GM12878 (cell line): ENCODE measurements at regions not wholly inside any gene's neighbourhood (a gene's known extent, or its start where the extent isn't known, plus 50 kb on each side); places are given as distances from the start of the nearest gene placed in this dataset.

Experiments used
- ATAC-seq: fragments of 200-7000 bp; cut with Tn5 transposase; 3 replicates; pipeline ENCODE4 v1.9.1; 2020; ENCODE audit warnings: mild to moderate bottlenecking, moderate library complexity
- BruUV-seq: library from RNA; stranded (reverse); fragments of 400-500 nt; replicated peaks from 2 replicates; lab custom pipeline; 2021; lab: Mats Ljungman, UMichigan
- CTCF ChIA-PET: fragments of 300-600 bp; sonication (Branson Sonifier 250); formaldehyde crosslinking; extraction: SDS; loops from one replicate; lab custom pipeline; 2021; ENCODE audit warnings: inconsistent platforms; lab: Yijun Ruan, JAX
- POLR2A ChIA-PET: fragments of 350-600 bp; formaldehyde crosslinking; extraction: SDS; loops from one replicate; lab custom pipeline; 2021; ENCODE audit warnings: inconsistent platforms; lab: Charles Lee
- RAD21 ChIA-PET: fragments of 300-600 bp; sonication (Branson Sonifier 250); formaldehyde crosslinking; loops from one replicate; lab custom pipeline; 2023; ENCODE audit warnings: antibody characterized with exemption; ENCODE audit not compliant: unreplicated experiment; lab: Charles Lee
- SMC1A ChIA-PET: fragments of 300-600 bp; sonication (Branson Sonifier 250); formaldehyde crosslinking; loops from one replicate; lab custom pipeline; 2023; ENCODE audit not compliant: unreplicated experiment, uncharacterized antibody; lab: Charles Lee
- DNase-seq: peaks from one replicate; pipeline ENCODE4 v3.0.0-alpha.2; 2011; ENCODE audit warnings: low read depth, low spot score
- FAIRE-seq: peaks from 3 replicates; lab custom pipeline; 2011; peaks lifted over from hg19 to GRCh38; lab: Jason Lieb, UNC
- H2AFZ ChIP-seq: 2 replicates; pipeline ENCODE4 v1.6.0; 2011; ENCODE audit warnings: low read depth, low read length, control low read depth; ENCODE audit not compliant: control insufficient read depth
- H3K27ac ChIP-seq: 2 replicates; pipeline ENCODE4 v1.5.1; 2011; ENCODE audit warnings: control low read depth; ENCODE audit not compliant: control insufficient read depth, insufficient read depth
- H3K27me3 ChIP-seq, 2 experiments: replicated peaks in 1 of 2; 2 replicates each; pipeline versions ENCODE4 v1.6.0 to v1.6.1; 2011; ENCODE audit warnings: low read length in 1 of 2; ENCODE audit not compliant: control insufficient read depth in 2 of 2, insufficient read depth in 2 of 2
- H3K36me3 ChIP-seq, 2 experiments: 2 replicates each; pipeline ENCODE4 v1.5.1; 2011; ENCODE audit warnings: low read length in 1 of 2; ENCODE audit not compliant: control insufficient read depth in 2 of 2, insufficient read depth in 2 of 2
- H3K4me1 ChIP-seq: 2 replicates; pipeline ENCODE4 v1.6.1; 2011; ENCODE audit warnings: mild to moderate bottlenecking, low read length, moderate library complexity, mixed read lengths; ENCODE audit not compliant: control insufficient read depth, insufficient read depth
- H3K4me2 ChIP-seq: 2 replicates; pipeline ENCODE4 v1.6.0; 2011; ENCODE audit warnings: control low read depth; ENCODE audit not compliant: control insufficient read depth, insufficient read depth
- H3K4me3 ChIP-seq: fragments of 200-600 bp; sonication (generic); 2 replicates; pipeline ENCODE4 v1.5.1; 2016
- H3K79me2 ChIP-seq: 2 replicates; pipeline ENCODE4 v1.6.0; 2011; ENCODE audit warnings: low read length; ENCODE audit not compliant: control insufficient read depth, insufficient read depth
- H3K9ac ChIP-seq: 2 replicates; pipeline ENCODE4 v1.8.0; 2011; ENCODE audit warnings: low read length, control low read depth, mixed read lengths; ENCODE audit not compliant: control insufficient read depth, insufficient read depth
- H3K9me3 ChIP-seq: replicated peaks from 3 replicates; pipeline ENCODE4 v1.5.1; 2011; ENCODE audit warnings: mild to moderate bottlenecking, low read length; ENCODE audit not compliant: control insufficient read depth, insufficient read depth
- H4K20me1 ChIP-seq: 2 replicates; pipeline ENCODE4 v1.6.0; 2011; ENCODE audit not compliant: control insufficient read depth, insufficient read depth
- BMI1 ChIP-seq: fragments of 450-650 bp; IDR thresholded peaks from 2 replicates; pipeline ENCODE4 v1.6.1; 2016; ENCODE audit warnings: mild to moderate bottlenecking, moderate library complexity, borderline replicate concordance
- HDGF ChIP-seq: fragments of 450-650 bp; IDR thresholded peaks from 2 replicates; pipeline ENCODE4 v1.6.1; 2016; ENCODE audit warnings: antibody characterized with exemption
- IRF4 ChIP-seq: IDR thresholded peaks from 2 replicates; pipeline ENCODE4 v1.6.1; 2011; ENCODE audit warnings: low read depth, low read length
- MYC ChIP-seq: IDR thresholded peaks from 2 replicates; pipeline ENCODE4 v1.6.1; 2011; ENCODE audit warnings: mild to moderate bottlenecking, low read length, moderate library complexity, inconsistent platforms; ENCODE audit not compliant: insufficient read depth, insufficient replicate concordance, insufficient read length, severe bottlenecking
- NFXL1 ChIP-seq: fragments of 450-650 bp; IDR thresholded peaks from 2 replicates; pipeline ENCODE4 v1.6.1; 2017; ENCODE audit warnings: antibody characterized with exemption, mild to moderate bottlenecking, borderline replicate concordance
- PAX8 ChIP-seq: fragments of 450-650 bp; IDR thresholded peaks from 2 replicates; pipeline ENCODE4 v1.6.1; 2017; ENCODE audit warnings: mild to moderate bottlenecking, moderate library complexity
- POLR2A ChIP-seq: IDR thresholded peaks from 2 replicates; pipeline ENCODE4 v1.6.1; 2011; ENCODE audit warnings: low read depth, mild to moderate bottlenecking, low read length
- TBL1XR1 ChIP-seq: IDR thresholded peaks from 2 replicates; pipeline ENCODE4 v1.6.1; 2012; ENCODE audit warnings: low read depth, low read length, improper control_type of control experiment
- WGBS: methylation state at CpG from one replicate; pipeline ENCODE4 v1.1.6; 2016; ENCODE audit warnings: low lambda C conversion rate; ENCODE audit not compliant: insufficient replicate concordance, insufficient coverage; ENCODE audit errors: missing lambda C conversion rate; 5-methylcytosine and 5-hydroxymethylcytosine counted together
- in situ Hi-C: fragments of 300-500 bp; cut with MboI; formaldehyde crosslinking; loops from 9 replicates; pipeline ENCODE4 v1.14.3; 2018; ENCODE audit warnings: mixed read lengths
- intact Hi-C: fragments of 100-400 bp; cut with micrococcal nuclease; formaldehyde crosslinking; loops from one replicate; pipeline ENCODE4 v1.14.2; 2022; ENCODE audit not compliant: unreplicated experiment
- TF ChIP-seq, protein P1 (sequence below): fragments of 450-650 bp; IDR thresholded peaks from 2 replicates; pipeline ENCODE4 v1.6.1; 2017; ENCODE audit warnings: mild to moderate bottlenecking, moderate library complexity
- TF ChIP-seq, protein P2 (sequence below): fragments of 450-650 bp; IDR thresholded peaks from 2 replicates; pipeline ENCODE4 v1.6.1; 2017; ENCODE audit warnings: mild to moderate bottlenecking, moderate library complexity
- TF ChIP-seq, protein P3 (sequence below): fragments of 450-650 bp; conservative IDR thresholded peaks from 2 replicates; pipeline ENCODE4 v1.6.1; 2017; ENCODE audit warnings: mild to moderate bottlenecking, moderate library complexity
- TF ChIP-seq, protein P4 (sequence below): fragments of 150-350 bp; IDR thresholded peaks from 2 replicates; pipeline ENCODE4 v1.6.1; 2016; ENCODE audit warnings: low read depth, low read length

DNA sequence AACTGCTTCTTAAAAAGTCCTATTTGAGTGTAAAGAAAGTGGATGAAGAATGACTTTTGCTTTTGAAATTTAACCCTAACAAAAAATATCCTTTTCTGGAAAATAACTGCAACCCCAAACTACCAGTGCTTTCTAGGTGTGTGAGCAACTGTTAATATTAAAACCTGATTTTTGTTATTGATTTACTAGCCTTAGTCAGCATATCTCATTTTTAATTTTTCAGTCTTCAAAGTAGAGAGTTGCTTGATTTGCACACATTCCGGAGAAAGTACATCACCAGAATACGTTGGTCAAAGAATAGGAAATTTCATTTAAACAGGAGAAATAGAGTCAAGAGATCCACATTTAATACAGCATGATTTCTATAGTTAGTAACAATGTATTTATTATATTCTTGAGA lies 141.8 kb upstream of the ADAMTS5 start:
- Histone ChIP-seq H3K4me2 (no peak overlapping the region), H3K36me3 (no peaks in the 10 kb centered on the region), H3K9ac (no peak overlapping the region), H3K27me3 (no peaks in the 10 kb centered on the region), H4K20me1 (no peaks in the 10 kb centered on the region), H3K79me2 (no peaks in the 10 kb centered on the region), H3K27ac (no peak overlapping the region), H3K4me3 (no peak overlapping the region), H3K4me1 (no peaks in the 10 kb centered on the region), H3K9me3 (no peaks in the 10 kb centered on the region), H2AFZ (no peak overlapping the region)
- ChIA-PET CTCF (no interaction called here), SMC1A (no interaction called here), RAD21 (no interaction called here), POLR2A (no interaction called here)
- WGBS: 0% methylated on average over 2 of the region's 2 CpGs
- ATAC-seq (no peak), FAIRE-seq (no peak), DNase-seq (no peak)
- in situ Hi-C loops: no loop called here
- intact Hi-C loops: no loop called here
- no TSS peak for BruUV-seq
- no peak for TF ChIP-seq POLR2A
- no peak for TF ChIP-seq BMI1
- no peak for TF ChIP-seq IRF4
- TF ChIP-seq, protein P1, sequence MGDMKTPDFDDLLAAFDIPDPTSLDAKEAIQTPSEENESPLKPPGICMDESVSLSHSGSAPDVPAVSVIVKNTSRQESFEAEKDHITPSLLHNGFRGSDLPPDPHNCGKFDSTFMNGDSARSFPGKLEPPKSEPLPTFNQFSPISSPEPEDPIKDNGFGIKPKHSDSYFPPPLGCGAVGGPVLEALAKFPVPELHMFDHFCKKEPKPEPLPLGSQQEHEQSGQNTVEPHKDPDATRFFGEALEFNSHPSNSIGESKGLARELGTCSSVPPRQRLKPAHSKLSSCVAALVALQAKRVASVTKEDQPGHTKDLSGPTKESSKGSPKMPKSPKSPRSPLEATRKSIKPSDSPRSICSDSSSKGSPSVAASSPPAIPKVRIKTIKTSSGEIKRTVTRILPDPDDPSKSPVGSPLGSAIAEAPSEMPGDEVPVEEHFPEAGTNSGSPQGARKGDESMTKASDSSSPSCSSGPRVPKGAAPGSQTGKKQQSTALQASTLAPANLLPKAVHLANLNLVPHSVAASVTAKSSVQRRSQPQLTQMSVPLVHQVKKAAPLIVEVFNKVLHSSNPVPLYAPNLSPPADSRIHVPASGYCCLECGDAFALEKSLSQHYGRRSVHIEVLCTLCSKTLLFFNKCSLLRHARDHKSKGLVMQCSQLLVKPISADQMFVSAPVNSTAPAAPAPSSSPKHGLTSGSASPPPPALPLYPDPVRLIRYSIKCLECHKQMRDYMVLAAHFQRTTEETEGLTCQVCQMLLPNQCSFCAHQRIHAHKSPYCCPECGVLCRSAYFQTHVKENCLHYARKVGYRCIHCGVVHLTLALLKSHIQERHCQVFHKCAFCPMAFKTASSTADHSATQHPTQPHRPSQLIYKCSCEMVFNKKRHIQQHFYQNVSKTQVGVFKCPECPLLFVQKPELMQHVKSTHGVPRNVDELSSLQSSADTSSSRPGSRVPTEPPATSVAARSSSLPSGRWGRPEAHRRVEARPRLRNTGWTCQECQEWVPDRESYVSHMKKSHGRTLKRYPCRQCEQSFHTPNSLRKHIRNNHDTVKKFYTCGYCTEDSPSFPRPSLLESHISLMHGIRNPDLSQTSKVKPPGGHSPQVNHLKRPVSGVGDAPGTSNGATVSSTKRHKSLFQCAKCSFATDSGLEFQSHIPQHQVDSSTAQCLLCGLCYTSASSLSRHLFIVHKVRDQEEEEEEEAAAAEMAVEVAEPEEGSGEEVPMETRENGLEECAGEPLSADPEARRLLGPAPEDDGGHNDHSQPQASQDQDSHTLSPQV: no peak
- TF ChIP-seq NFXL1: no peak
- no peak for TF ChIP-seq PAX8
- TF ChIP-seq, protein P2, sequence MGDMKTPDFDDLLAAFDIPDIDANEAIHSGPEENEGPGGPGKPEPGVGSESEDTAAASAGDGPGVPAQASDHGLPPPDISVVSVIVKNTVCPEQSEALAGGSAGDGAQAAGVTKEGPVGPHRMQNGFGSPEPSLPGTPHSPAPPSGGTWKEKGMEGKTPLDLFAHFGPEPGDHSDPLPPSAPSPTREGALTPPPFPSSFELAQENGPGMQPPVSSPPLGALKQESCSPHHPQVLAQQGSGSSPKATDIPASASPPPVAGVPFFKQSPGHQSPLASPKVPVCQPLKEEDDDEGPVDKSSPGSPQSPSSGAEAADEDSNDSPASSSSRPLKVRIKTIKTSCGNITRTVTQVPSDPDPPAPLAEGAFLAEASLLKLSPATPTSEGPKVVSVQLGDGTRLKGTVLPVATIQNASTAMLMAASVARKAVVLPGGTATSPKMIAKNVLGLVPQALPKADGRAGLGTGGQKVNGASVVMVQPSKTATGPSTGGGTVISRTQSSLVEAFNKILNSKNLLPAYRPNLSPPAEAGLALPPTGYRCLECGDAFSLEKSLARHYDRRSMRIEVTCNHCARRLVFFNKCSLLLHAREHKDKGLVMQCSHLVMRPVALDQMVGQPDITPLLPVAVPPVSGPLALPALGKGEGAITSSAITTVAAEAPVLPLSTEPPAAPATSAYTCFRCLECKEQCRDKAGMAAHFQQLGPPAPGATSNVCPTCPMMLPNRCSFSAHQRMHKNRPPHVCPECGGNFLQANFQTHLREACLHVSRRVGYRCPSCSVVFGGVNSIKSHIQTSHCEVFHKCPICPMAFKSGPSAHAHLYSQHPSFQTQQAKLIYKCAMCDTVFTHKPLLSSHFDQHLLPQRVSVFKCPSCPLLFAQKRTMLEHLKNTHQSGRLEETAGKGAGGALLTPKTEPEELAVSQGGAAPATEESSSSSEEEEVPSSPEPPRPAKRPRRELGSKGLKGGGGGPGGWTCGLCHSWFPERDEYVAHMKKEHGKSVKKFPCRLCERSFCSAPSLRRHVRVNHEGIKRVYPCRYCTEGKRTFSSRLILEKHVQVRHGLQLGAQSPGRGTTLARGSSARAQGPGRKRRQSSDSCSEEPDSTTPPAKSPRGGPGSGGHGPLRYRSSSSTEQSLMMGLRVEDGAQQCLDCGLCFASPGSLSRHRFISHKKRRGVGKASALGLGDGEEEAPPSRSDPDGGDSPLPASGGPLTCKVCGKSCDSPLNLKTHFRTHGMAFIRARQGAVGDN: no peak
- no peak for TF ChIP-seq MYC
- no peak for TF ChIP-seq TBL1XR1
- TF ChIP-seq, protein P3, sequence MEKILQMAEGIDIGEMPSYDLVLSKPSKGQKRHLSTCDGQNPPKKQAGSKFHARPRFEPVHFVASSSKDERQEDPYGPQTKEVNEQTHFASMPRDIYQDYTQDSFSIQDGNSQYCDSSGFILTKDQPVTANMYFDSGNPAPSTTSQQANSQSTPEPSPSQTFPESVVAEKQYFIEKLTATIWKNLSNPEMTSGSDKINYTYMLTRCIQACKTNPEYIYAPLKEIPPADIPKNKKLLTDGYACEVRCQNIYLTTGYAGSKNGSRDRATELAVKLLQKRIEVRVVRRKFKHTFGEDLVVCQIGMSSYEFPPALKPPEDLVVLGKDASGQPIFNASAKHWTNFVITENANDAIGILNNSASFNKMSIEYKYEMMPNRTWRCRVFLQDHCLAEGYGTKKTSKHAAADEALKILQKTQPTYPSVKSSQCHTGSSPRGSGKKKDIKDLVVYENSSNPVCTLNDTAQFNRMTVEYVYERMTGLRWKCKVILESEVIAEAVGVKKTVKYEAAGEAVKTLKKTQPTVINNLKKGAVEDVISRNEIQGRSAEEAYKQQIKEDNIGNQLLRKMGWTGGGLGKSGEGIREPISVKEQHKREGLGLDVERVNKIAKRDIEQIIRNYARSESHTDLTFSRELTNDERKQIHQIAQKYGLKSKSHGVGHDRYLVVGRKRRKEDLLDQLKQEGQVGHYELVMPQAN: no peak
- TF ChIP-seq, protein P4, sequence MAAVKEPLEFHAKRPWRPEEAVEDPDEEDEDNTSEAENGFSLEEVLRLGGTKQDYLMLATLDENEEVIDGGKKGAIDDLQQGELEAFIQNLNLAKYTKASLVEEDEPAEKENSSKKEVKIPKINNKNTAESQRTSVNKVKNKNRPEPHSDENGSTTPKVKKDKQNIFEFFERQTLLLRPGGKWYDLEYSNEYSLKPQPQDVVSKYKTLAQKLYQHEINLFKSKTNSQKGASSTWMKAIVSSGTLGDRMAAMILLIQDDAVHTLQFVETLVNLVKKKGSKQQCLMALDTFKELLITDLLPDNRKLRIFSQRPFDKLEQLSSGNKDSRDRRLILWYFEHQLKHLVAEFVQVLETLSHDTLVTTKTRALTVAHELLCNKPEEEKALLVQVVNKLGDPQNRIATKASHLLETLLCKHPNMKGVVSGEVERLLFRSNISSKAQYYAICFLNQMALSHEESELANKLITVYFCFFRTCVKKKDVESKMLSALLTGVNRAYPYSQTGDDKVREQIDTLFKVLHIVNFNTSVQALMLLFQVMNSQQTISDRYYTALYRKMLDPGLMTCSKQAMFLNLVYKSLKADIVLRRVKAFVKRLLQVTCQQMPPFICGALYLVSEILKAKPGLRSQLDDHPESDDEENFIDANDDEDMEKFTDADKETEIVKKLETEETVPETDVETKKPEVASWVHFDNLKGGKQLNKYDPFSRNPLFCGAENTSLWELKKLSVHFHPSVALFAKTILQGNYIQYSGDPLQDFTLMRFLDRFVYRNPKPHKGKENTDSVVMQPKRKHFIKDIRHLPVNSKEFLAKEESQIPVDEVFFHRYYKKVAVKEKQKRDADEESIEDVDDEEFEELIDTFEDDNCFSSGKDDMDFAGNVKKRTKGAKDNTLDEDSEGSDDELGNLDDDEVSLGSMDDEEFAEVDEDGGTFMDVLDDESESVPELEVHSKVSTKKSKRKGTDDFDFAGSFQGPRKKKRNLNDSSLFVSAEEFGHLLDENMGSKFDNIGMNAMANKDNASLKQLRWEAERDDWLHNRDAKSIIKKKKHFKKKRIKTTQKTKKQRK: no peak
- no peak for TF ChIP-seq HDGF
